ENCODE measurements at regions not wholly inside any gene's neighbourhood (a gene's known extent, or its start where the extent isn't known, plus 50 kb on each side); places are given as distances from the start of the nearest gene placed in this dataset.

GRCh38 chr11:92671081-92671480 lies 298.4 kb upstream of the MTNR1B start:
- Histone ChIP-seq H3K23ac (ENCODE audit: insufficient read length) (no peak overlapping the region), H3K4me3 (ENCODE audit: extremely low read depth in 1 of 4, insufficient read depth in 2 of 4, low read depth in 3 of 4, low read length in 4 of 4) (no peak overlapping the region), H3K27ac (ENCODE audit: low read depth, low read length) (no peak overlapping the region), H4K91ac (replicated peaks; ENCODE audit: insufficient read length, low read length) (no peak overlapping the region), H2BK20ac (ENCODE audit: low read length) (no peak overlapping the region), H3K18ac (ENCODE audit: extremely low read depth, low read length) (no peak overlapping the region), H4K20me1 (replicated peaks in 1 of 2; ENCODE audit: control insufficient read depth in 1 of 2, insufficient read depth in 2 of 2, low read length in 2 of 2) (no peaks in the 10 kb centered on the region), H3K4ac (replicated peaks; ENCODE audit: insufficient read length, low read depth, low read length) (no peak overlapping the region), H3K9me3 (ENCODE audit: insufficient read depth in 2 of 2, low read depth in 1 of 2, low read length in 1 of 2) (no peaks in the 10 kb centered on the region), H3K4me1 (replicated peaks in 1 of 4; ENCODE audit: control insufficient read depth in 3 of 4, insufficient read depth in 4 of 4, low read length in 3 of 4) (peaks cover 0 to 17% (median 2%) of the 10 kb centered on the region in 4 experiments; a peak in 3 of 7 replicates), H3K79me2 (ENCODE audit: control insufficient read depth in 1 of 2, insufficient read depth in 2 of 2, low read length in 2 of 2) (no peaks in the 10 kb centered on the region), H4K5ac (ENCODE audit: insufficient read length, low read depth, low read length) (no peak overlapping the region), H2BK12ac (ENCODE audit: low read depth, low read length) (no peak overlapping the region), H2AFZ (ENCODE audit: low read length) (no peak overlapping the region), H3K36me3 (ENCODE audit: control insufficient read depth in 2 of 4, insufficient read depth in 4 of 4, low read length in 3 of 4) (no peaks in the 10 kb centered on the region), H3K23me2 (ENCODE audit: low read depth, low read length) (no peaks in the 10 kb centered on the region), H2BK120ac (replicated peaks; ENCODE audit: low read depth, low read length) (no peak overlapping the region), H2AK5ac (ENCODE audit: low read depth, low read length) (no peak overlapping the region), H4K8ac (ENCODE audit: extremely low read depth, insufficient read depth, low read length) (no peak overlapping the region), H3K14ac (ENCODE audit: insufficient read length) (no peak overlapping the region), H2BK5ac (ENCODE audit: low read depth, low read length) (no peak overlapping the region), H3K27me3 (replicated peaks in 1 of 4; ENCODE audit: control insufficient read depth in 3 of 4, extremely low read depth in 1 of 4, insufficient read depth in 3 of 4, low read length in 3 of 4) (no peaks in the 10 kb centered on the region), H3K4me2 (ENCODE audit: insufficient read depth in 1 of 2, low read depth in 2 of 2, low read length in 2 of 2) (no peak overlapping the region), H3K9ac (replicated peaks in 1 of 4; ENCODE audit: extremely low read depth in 1 of 4, low read depth in 3 of 4, low read length in 3 of 4) (no peak overlapping the region), H3K56ac (replicated peaks; ENCODE audit: insufficient read length, low read depth, low read length) (no peak overlapping the region), H2BK15ac (ENCODE audit: low read length) (no peak overlapping the region), H3K79me1 (ENCODE audit: low read depth, low read length) (no peaks in the 10 kb centered on the region)
- ChIA-PET POLR2A (ENCODE audit: partially characterized antibody) (no interaction called here), CTCF (ENCODE audit: partially characterized antibody) (interaction anchor here (0.7 to 1.5 kb wide), 4 partner anchors 10 to 1121 kb away, joined by 3 to 5 read pairs (median 4); no protein-coding TSS in a partner anchor)
- 87% methylated on average over 6 of the region's 6 CpGs; no CpG with 5 or more reads in 1 of the 2 experiments for WGBS, 2 experiments (ENCODE audit: extremely low coverage in 1 of 2, insufficient coverage in 1 of 2, insufficient read length in 1 of 2, insufficient replicate concordance in 2 of 2, low coverage in 1 of 2, low lambda C conversion rate in 2 of 2, missing lambda C conversion rate in 1 of 2)
- DNase-seq (ENCODE audit: low read depth in 1 of 2, low spot score in 2 of 2) (no peak), FAIRE-seq (no peak)
- TF ChIP-seq GABPA (IDR thresholded peaks at IDR 0.05; ENCODE audit: borderline replicate concordance, insufficient read depth, low read length), result no peak
- no peak for TF ChIP-seq SP4 (IDR thresholded peaks at IDR 0.05; ENCODE audit: low read length)
- TF ChIP-seq KDM5A (IDR thresholded peaks at IDR 0.05; ENCODE audit: low read length), result no peak
- TF ChIP-seq, protein P1, sequence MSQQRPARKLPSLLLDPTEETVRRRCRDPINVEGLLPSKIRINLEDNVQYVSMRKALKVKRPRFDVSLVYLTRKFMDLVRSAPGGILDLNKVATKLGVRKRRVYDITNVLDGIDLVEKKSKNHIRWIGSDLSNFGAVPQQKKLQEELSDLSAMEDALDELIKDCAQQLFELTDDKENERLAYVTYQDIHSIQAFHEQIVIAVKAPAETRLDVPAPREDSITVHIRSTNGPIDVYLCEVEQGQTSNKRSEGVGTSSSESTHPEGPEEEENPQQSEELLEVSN (IDR thresholded peaks at IDR 0.05), result no peak
- no peak for TF ChIP-seq CTCF (IDR thresholded peaks at IDR 0.05; ENCODE audit: control extremely low read depth in 1 of 3, insufficient read depth in 1 of 3, low read depth in 1 of 3, low read length in 3 of 3)
- no peak for TF ChIP-seq CHD2 (IDR thresholded peaks at IDR 0.05; ENCODE audit: low read length)
